Fibroblast of pulmonary artery (primary cell): ENCODE measurements at regions not wholly inside any gene's neighbourhood (a gene's known extent, or its start where the extent isn't known, plus 50 kb on each side); places are given as distances from the start of the nearest gene placed in this dataset.
"Not testable (repeated sequence)": the region's sequence is repeated elsewhere in the genome, so short reads cannot be mapped to it uniquely, and the experiment has no call there.

Experiments
- DNase-seq: peaks from one replicate; pipeline ENCODE4 v3.0.0-alpha.2; 2010; ENCODE audit warnings: low read depth
- H3K4me3 ChIP-seq: replicated peaks from 2 replicates; pipeline ENCODE4 v1.5.1; 2011; ENCODE audit warnings: low read depth, mild to moderate bottlenecking, control low read depth, low read length, moderate library complexity
- CTCF ChIP-seq: IDR thresholded peaks from 2 replicates; pipeline ENCODE4 v1.5.1; 2011; ENCODE audit warnings: mild to moderate bottlenecking, control low read depth, low read length, inconsistent platforms; ENCODE audit errors: missing control alignments

GRCh38 chr4:33998291-33998690 is 2246.0 kb downstream of the ARAP2 start:
- H3K4me3 ChIP-seq, result no peak overlapping the region
- DNase-seq, result no peak
- no peak for TF ChIP-seq CTCF

- no peak for DNase-seq
- no peak overlapping the region for H3K4me3 ChIP-seq
- no peak for TF ChIP-seq CTCF
Observed at GRCh38 chr4:34000356-34000755, 2244.0 kb downstream of the ARAP2 start.

GRCh38 chr4:34006540-34006939 is 2237.8 kb downstream of the ARAP2 start:
- not testable (repeated sequence) for H3K4me3 ChIP-seq, DNase-seq

GRCh38 chr4:34009951-34010350 is 2234.4 kb downstream of the ARAP2 start:
- no peak for DNase-seq
- H3K4me3 ChIP-seq, result no peak overlapping the region
- TF ChIP-seq CTCF, result no peak

GRCh38 chr4:34010751-34011519 is 2233.4 kb downstream of the ARAP2 start:
- TF ChIP-seq CTCF, result no peak
- no peak overlapping the region for H3K4me3 ChIP-seq
- DNase-seq, result no peak

- DNase-seq, result no peak
- no peak overlapping the region for H3K4me3 ChIP-seq
- TF ChIP-seq CTCF, result no peak
Observed at GRCh38 chr4:34035225-34035624, 2209.1 kb downstream of the ARAP2 start.

- no peak for DNase-seq
- TF ChIP-seq CTCF, result no peak
- no peak overlapping the region for H3K4me3 ChIP-seq
Observed at GRCh38 chr4:34037280-34037679, 2207.0 kb downstream of the ARAP2 start.
